HG03439 (cell line): ENCODE measurements at regions not wholly inside any gene's neighbourhood (a gene's known extent, or its start where the extent isn't known, plus 50 kb on each side); places are given as distances from the start of the nearest gene placed in this dataset.

Experiments used
- ATAC-seq: cut with Tn5 transposase; IDR thresholded peaks from one replicate; pipeline ENCODE4 v1.9.1; 2021; ENCODE audit warnings: mild to moderate bottlenecking, moderate library complexity; ENCODE audit not compliant: unreplicated experiment

DNA sequence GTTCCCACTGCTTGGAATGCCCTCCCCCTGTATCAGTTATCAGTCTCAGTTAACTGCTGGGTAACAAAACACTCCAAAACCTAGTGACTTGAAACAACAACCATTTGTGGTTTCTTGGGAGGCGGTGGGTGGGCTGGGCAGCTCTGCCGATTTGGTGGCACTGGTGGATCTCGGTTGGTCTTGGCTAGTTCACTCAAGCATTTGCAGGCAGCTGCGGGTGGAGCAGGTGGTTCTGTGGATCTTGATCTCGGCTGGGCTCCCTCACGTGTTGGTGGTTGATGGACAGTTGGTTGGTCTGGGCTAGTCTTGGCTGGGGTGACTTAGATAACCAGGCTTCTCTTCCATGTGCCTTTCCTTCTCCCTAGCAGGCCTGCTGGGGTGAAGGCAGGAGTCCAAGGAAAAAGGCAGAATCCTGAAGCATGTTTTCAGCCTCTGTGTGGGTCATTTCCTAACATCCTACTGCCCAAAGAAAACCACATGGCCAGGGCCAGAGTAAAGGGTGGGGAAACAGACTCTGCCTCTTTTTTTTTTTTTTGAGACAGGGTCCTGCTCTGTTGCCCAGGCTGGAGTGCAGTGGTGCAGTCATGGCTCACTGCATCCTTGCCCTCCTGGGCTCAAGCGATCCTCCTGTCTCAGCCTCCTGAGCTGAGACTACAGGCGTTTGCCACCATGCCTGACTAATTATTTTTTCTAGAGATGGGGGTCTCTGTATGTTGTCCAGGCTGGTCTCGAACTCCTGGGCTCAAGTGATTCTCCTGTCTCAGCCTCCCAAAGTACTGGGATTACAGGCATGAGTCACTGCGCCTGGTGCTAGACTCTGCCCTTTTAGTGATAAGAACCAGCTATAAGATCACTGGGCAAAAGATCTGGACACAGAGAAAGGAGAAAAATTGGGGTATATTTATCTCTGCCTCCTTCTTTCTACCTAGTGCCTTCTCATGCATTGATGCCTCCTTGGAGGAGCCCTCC is 183.7 kb downstream of the RGS3 start:
- ATAC-seq: no peak

DNA sequence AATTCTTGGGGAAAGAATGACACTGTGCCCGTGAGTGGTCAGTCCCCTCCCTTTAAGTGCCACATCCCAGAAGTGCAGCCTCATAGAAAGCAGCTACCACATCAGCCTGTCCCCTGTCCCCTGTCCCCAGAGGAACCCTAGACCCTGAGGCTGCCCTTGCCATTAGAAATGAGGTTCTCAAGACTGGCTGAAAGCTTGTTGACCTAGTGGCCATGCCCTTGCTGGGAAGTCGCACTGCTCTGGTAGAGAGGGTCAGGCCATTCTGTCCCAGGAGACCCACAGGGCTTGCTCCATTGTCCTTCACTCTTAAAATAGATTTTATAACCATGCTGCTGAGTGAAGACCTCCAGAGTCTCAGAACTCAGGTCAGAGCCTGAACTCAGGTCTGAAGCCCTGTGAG is 184.5 kb downstream of the RGS3 start:
- ATAC-seq: no peak

DNA sequence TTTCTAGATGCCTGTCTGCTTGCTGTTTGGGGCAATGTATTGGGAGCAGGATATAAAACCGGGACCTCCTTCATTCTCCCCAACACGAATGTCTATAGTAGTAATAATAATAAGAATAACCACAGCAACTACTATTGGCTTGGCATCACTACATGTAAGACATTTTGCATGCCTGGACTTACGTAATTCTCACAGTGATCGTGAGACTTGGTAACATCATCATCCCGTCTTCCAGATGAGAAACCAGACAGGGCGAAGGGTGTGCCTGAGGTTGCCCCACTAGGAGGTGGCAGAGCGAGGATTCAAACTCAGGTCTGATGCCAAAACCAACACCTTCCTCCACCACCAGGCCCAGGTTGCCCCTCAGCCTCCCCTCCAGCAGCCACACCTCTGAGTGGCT is 185.1 kb downstream of the RGS3 start:
- no peak for ATAC-seq

DNA sequence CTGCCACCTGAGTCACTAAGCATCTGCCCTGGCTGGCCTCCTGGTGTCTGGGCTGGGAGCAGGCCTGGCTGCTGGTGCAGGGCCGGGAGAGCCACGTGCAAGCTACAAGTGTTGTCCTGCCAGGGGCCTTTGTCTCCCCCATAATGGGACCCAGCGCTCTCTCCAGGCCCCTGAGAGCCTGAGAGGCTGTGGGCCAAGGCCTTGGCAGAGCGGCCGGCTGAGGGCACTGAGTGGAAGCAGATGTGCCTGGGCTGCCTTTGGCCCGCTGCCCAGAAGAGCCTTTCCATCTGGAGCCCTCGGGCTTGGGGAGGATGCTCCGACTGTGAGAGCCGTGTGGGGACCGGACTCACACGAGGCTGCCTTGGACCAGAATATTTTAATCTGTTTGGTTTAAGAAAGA is 185.5 kb downstream of the RGS3 start:
- ATAC-seq: no peak

DNA sequence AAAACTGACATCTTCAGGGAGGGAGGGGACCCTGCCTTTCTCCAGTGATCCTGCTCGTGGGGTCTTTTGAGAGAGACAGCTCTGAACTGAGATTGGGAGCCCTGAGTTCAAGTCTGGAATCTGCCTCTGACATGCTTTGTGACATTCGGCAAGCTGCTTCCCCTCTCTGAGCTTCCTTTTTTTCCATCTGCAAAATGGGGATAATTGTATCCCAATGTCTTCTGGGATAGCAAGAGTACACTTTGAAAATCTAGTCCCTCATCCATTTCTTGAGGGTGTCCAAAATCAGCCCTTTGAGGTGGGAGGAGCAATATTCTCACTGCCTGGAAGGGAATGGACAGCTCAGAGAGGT is 186.3 kb downstream of the RGS3 start:
- no peak for ATAC-seq

DNA sequence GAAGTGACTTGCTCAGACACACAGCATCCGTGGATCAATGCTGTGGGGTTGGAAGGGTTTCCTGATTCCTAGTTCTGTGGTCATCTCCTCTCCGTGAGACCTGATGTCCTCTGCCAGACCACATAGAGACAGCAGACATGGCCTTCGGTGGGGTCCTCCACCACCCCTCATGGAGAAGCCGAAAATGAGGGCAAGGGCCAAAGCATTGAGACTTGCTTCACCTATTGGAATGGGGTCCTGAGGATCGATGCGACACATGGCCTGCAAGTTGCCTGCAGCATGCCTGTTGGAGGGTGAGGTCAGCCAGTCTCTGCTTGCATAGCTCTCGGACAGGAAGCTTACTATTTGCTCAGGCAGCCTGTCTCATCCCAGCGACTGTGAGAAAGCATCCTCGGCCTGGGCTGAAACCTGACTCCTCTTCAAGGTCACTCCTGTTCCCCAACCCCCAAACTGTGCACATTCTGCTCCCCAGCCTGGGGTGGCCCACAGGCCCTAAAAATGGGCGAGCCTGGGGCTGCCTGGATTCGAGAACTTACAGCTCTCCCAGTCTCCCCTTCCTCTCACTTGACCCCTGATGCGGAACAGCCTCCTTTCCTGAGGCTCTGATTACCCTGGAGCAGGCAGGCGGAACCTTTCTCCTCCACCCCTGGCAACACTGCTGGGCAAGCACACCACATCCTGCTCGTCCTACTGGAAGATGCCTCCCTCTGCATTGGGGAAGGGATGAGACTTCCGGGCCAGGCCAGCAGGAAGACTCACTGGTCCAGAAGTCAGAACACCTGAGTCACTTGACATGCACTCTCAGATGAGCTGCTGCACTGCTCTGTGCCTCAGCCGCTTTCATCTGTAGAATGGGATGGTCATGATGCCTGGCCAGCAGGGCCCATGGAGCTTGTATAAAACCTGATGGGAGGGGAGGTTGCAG is 186.9 kb downstream of the RGS3 start:
- no peak for ATAC-seq

DNA sequence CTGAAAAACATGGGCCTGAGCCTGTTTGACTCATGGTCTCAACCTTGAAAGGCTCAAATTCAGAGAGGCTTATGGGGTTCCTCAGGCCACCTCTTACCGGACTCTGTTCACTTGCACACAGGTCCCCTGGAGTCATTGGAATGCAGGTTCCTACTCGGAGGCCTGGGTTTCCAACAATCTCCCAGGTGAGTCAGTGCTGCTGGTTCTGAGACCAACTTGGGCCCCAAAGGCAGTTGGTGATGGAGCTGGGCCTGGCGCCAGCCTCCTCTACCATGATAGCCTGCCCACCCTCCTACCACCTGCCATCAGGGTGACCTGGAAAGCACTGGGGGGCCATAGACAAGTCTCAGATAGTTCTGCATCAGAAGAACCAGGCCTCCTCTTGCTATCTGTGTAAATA is 188.4 kb downstream of the RGS3 start:
- no peak for ATAC-seq

DNA sequence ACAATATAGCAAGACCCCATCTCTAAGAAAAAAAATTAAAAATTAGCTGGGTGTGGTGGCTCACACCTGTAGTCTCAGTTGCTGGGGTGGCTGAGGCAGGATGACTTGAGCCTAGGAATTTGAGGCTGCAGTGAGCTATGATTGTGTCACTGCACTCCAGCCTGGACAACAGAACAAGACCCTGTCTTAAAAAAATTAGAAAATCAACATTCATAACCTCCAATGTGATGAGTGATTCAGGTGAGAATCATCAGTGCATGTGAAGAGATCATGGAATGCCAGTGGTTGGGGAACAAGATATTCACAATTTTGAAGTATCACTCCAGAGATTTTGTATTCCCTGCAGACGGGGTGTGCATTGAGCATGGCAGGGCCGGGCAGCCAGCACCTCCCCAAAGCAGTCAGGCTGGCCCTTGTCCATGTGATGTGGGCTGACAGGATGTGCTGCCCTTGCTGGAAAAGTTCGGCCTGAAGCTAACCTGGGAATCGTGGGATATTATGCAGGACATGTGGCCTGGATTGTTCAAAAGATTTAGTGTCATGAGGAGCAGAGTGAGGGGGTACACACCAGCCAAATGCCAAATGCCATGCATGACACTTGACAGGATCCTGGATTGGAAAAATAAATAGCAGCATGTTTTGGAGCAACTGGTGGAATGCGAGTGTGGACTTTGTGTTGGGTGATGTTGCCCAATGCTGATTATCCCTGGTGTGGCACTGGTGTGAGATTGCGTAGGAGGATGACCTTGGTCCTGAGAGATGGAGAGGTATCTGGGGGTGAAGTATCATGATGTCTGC is 189.0 kb downstream of the RGS3 start:
- ATAC-seq: no peak

DNA sequence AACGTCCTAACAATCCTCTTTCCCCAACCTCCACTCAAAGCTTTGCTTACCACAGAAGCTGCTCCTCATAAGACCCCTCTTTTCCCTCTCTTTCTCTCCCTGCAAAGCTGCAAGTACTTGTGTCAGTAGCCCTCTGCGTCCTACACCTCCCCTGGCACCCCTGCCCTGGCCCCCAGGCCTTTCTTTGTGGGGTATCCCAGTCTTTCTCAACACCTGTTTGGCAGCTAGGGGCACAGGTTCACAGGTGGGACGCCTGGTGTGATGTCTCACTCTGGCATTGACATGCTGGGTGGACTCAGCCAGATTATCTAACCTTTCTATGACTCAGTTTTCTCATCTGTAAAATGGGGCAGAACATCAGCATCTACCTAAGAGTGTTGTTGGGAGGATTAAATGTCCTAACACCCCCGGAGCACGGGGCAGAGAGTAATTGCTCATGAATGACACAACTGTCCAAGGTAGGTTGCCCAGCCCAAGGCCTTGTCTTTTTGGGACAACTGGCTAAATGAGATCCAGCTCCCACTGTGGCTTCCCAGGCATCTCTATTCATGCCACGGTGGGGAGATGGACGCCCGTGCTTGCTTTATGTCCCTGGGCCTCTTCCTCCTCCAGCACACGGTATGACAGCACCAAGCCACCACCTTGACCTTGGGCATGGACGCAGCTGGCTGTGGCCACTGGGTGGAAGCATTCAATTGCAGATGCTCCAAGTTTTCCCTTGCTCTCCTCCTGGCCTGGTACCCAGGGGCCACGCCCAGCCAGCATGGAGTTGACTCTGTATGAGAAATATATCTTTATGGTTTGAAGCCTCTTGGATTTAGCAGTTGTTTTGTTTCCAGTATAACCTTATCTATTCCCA is 190.4 kb downstream of the RGS3 start:
- ATAC-seq: no peak

DNA sequence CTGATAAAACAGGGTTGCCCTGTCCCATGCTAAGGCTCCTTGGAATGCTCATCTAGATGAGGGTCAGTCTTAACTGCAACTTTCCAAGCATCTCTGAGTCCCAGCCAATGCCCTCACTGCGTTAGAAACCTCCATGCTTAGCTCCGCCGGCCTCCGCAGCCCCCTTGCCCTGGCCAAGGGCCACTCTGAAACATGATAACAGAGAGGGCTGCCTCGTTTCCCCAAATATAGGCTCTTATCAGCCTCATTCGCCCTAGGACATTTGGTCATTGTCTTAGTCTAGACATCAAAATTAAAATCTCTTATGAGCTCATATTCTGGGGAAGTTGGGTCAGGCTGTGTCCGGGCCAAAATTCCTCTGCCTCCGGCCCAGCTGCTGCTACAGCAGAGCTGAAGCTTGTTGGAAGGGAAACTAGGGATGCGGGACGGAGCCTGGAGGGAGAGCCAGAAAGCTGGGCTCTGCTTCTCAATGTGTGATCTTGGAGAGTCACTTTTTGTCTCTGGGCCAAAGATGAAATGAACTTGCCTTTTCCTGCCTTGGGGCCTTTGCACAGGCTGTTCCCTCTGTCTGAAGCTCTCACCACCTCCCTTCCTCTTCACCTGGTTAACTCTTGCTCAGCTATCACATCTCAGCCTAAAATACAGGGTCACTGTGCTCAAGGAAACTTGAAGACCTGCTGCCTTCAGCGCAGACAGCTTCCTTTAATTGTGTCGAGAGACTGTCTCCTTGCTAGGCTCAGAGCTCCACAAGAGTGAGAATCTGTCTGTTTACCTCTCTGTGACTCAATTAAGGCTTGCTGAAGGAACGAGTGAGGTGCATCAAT is 191.3 kb downstream of the RGS3 start:
- no peak for ATAC-seq

DNA sequence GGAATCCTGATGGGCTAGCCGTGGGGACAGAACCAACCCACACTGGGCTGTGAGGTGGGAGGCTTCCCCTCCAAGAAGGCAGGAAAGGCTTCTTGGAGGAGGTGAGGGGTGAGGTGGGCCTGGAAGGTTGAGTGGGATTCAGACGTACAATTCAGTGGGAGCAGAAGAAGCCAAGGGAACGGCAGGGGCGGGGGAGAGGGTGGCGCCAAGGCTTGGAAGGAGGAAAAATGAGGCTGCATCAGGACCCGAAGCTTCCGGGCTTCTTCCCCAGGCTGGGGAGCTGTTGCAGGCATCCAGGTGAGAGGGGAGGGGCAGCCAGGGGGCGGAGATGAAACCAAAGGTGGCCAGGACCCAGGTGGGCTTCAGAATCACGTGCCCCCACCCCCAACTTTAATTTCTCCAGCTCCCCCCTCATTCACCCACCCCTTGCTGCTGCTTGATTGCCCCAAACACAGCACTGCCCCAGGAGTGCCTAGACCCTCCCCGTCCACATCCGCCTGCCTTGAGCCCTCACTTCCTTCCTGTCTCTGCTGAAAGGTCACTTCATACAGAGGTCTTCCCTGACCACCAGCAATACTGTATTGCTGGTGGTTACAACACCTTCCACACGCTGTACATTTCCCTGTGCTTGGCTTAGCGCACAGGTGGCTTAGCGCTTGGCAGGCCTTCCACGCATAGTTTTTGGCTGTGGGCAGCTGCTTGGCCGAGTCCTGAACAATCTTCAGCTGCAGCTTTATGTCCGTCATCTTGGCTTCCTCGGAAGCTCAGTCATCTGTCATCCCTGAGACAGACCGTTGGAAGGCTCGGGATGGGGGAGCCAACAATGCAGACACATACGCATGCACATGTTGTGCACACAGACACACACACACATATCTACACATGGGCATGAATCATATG is 193.5 kb downstream of the RGS3 start:
- no peak for ATAC-seq

DNA sequence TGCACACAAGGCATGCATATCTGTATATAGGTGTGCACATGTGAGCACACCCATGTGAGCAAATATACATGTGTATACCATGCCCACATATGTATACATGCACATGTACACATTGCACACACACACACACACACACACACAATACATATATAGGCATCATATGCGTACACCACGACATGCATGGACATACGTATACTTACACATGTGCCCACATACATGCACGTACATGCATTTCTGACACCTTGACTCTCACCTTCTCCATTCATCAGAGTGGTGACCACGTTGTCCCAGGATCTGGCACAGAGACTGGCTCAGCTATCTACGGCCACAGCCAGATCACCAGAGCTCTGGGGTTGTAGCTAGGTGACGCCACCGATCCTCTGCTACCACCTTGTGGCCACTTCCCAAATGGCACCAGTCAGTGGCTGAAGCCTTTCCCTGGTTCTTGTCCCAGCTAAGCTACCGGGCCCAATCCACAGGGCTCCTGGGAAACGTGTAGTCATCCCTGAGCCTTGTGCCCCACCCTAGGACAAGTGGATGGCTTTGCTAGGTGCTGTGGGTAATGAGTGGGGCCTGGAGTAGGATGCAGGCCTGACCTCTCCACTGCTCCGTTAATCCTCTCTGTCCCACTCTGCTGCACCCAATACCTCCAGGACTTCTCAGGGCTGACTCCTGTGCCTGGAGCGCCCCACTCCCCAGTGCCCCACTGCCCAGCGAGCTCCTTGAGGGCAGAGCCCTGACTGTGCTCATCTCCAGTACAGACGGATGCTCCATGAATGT is 194.4 kb downstream of the RGS3 start:
- ATAC-seq: peak; percentile 68

DNA sequence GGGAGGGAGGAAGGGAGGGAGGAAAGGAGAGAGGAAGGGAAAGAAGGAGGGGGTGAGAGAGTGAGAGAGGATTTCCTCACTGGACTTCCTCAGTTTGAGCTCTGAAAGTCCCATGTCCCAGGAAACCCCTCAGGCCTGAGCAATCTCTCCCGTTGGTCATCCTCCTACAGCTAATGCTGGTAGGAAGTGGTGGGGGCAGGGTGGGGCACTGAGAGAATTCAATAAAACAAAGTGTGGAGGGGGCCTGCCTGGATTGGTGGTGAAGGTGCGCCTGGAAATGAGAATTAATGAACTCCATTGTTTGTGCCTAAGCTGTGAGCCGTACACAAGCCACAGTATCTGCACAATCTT is 195.0 kb downstream of the RGS3 start:
- no peak for ATAC-seq

DNA sequence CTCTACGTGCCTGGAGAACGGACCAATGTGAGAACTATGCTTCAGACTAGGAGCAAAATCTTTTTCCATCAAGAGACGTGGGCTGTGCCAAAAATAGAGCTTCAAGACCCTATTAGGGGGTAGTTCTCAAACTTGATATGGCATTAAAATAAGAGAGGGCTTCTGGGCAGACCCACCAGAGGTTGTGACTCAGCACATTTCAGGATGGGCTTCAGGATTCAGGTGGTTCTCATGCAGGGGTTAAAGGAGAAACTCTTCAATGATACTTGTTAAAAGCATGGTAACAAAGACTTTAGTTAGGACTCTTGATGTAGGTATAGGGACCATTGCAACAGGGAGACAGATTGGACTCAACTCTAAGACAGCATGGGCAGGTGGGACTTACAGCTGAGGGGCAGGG is 195.5 kb downstream of the RGS3 start:
- ATAC-seq: no peak

DNA sequence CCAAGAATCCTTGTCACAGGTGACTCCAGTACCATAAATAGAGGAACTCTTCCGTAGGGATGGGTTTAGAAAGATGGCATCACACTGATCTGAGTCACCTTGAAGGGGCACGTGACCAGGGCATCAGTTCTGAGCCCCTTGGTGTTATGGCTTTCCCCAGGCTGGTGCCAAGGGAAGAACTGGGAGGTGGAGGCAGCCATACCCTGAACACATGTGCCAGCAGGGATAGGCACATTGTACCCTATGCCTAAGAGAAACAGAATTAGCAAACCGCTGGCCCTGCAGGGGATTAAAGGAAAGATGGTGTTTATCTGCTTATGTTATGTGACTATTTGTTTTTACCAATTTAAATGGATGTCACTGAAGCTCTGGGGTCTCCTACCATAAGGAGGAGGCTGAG is 196.2 kb downstream of the RGS3 start:
- ATAC-seq: no peak

DNA sequence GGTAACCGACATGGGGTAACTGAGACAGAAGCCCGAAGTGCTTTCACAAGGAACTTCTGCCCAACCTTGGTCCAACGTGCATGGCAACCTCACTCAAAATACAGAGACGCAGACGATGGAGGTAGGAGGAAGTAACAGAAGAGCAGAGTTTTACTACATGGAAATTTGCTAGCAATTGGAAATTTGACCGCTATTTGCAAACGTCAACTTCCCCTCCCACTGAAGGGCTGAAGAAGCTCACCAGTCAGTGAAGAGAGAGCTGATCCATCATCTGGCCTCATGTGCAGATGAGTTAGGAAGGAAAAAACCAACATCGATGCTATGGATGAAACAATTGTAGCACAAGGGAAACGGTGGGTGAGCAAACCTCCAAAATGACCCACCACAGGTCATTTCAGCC is 196.7 kb downstream of the RGS3 start:
- no peak for ATAC-seq

DNA sequence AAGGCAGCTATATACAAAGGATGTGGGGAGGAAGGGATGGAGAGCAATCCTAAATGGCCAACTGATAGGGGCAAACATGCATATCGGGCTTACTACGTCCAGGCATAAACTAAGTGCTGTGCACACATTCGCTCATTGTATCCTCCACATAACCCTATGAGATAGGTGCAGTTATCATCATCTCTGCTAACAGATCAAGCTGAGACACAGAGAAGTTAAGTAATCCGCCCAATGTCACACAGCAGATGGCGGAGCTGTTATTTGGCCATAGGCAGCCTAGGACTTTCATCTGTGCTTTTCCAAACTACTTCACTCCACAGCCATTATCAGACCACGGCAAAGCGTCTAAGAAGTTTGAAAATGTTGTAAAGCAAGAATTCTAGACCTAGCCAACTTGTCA is 197.5 kb downstream of the RGS3 start:
- no peak for ATAC-seq
